Natural killer cell (primary cell): ENCODE measurements at regions not wholly inside any gene's neighbourhood (a gene's known extent, or its start where the extent isn't known, plus 50 kb on each side); places are given as distances from the start of the nearest gene placed in this dataset.
A peak's percentile ranks its signal among the peaks of the same experiment; 100 is the strongest.

Source experiments
- ATAC-seq, 3 donors: fragments of 150-1000 bp in 2 of 3; fragments of 200-7000 bp in 1 of 3; cut with Tn5 transposase; 1 replicate in 1 of 3; 2 replicates in 2 of 3; pipeline ENCODE4 v1.10.0; 2021; ENCODE audit warnings: mild to moderate bottlenecking in 2 of 3, moderate library complexity in 2 of 3
- DNase-seq, 2 donors: peaks; one replicate each; pipeline versions ENCODE4 v3.0.0 to v3.0.0-alpha.2; 2013 to 2021; ENCODE audit warnings: mixed read lengths in 1 of 2
- H3K27ac ChIP-seq: one replicate; pipeline ENCODE4 v1.5.1; 2013; ENCODE audit warnings: mild to moderate bottlenecking, low read length
- H3K27me3 ChIP-seq: one replicate; pipeline ENCODE4 v1.6.1; 2013; ENCODE audit warnings: low read length; ENCODE audit not compliant: control insufficient read depth, insufficient read depth
- H3K36me3 ChIP-seq: one replicate; pipeline ENCODE4 v1.6.1; 2013; ENCODE audit warnings: low read length; ENCODE audit not compliant: control insufficient read depth, insufficient read depth
- H3K4me1 ChIP-seq: one replicate; pipeline ENCODE4 v1.6.1; 2013; ENCODE audit warnings: low read length; ENCODE audit not compliant: control insufficient read depth, insufficient read depth
- H3K4me3 ChIP-seq: one replicate; pipeline ENCODE4 v1.5.1; 2013; ENCODE audit warnings: low read length
- H3K9me3 ChIP-seq: one replicate; pipeline ENCODE4 v1.6.1; 2013; ENCODE audit warnings: low read length; ENCODE audit not compliant: control insufficient read depth, insufficient read depth
- H3K27ac Mint-ChIP-seq, 2 donors: one replicate each; pipeline ENCODE4 v1.8.0; 2022; ENCODE audit warnings: mild to moderate bottlenecking in 2 of 2, mixed read lengths in 2 of 2, moderate library complexity in 1 of 2
- H3K27me3 Mint-ChIP-seq, 2 donors: one replicate each; pipeline ENCODE4 v1.8.0; 2022; ENCODE audit warnings: low read depth in 2 of 2, mixed read lengths in 2 of 2
- H3K36me3 Mint-ChIP-seq: one replicate; pipeline ENCODE4 v1.8.0; 2022; ENCODE audit warnings: mixed read lengths
- H3K4me1 Mint-ChIP-seq, 2 donors: one replicate each; pipeline ENCODE4 v1.8.0; 2022; ENCODE audit warnings: mixed read lengths in 2 of 2
- H3K4me3 Mint-ChIP-seq: one replicate; pipeline ENCODE4 v1.8.0; 2022; ENCODE audit warnings: mild to moderate bottlenecking, moderate library complexity, mixed read lengths
- H3K9me3 Mint-ChIP-seq, 2 donors: one replicate each; pipeline ENCODE4 v1.8.0; 2022; ENCODE audit warnings: mixed read lengths in 2 of 2
- WGBS: methylation state at CpG from one replicate; pipeline ENCODE4 v1.1.7; 2013; ENCODE audit warnings: missing lambda C conversion rate; ENCODE audit not compliant: insufficient coverage; 5-methylcytosine and 5-hydroxymethylcytosine counted together
- intact Hi-C: fragments of 100-400 bp; cut with micrococcal nuclease; formaldehyde crosslinking; loops from one replicate; pipeline ENCODE4 v1.14.2; 2022
- TF ChIP-seq, protein P1 (sequence below): fragments of 200-600 bp; IDR thresholded peaks from one replicate; pipeline ENCODE4 v1.8.0; 2022; ENCODE audit warnings: antibody characterized with exemption

DNA sequence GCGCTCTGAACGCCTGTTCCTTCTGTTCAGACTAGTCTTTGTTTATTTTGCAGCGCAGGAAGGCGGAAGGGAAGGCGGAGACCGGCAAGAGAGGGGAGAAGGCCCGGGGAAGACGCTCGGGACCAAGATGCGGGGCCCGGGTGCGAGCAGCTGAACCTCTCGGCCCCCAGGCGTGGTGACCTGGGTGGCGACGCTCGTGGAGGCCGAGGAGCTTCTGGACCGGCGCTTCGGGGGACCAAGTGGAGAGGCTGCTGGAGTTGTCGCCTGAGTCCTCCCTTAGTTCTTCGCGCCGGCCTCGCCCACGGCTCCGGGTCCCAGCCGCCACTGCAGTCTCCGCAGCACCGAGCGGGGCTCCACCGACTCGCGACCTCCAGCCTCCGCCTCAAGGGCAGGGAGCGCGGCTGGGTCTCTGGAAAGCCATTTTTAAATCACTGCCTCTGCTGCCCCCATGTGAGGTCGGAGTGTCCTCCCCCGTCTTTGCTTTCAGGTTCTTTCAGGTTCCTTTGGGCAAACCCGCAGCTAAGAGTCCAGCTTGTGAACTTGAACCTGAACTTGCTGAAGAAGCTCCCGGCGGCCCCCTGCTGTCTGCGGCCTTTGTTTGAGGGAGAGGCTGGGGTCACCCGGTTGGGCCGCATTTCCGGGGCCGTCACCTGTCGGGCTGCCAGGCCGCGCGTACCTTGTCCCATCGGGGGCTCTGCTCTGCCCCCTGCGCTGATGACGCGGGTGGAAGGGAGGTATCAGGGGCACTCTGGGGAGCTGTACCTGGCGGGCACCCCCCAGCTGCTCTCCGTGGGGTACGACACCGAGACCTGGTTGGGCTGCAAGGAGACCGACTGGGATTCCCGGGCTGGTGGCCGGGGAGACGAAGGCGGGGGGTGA is 136.0 kb downstream of the KIF20B start:
- peak overlapping the region; percentile 85 for H3K4me3 Mint-ChIP-seq
- H3K27ac ChIP-seq, result peak overlapping the region; percentile 16
- H3K4me1 Mint-ChIP-seq, result peaks cover 17 to 25% of the 10 kb centered on the region in 2 donors
- DNase-seq (peak; percentile 19 to 44), ATAC-seq (peak; percentile 41 to 73 (median 65))
- peaks cover 9 to 15% of the 10 kb centered on the region in 2 donors for H3K27me3 Mint-ChIP-seq
- H3K4me3 ChIP-seq, result peak overlapping the region; percentile 54
- no peaks in the 10 kb centered on the region for H3K9me3 ChIP-seq
- peaks cover 18% of the 10 kb centered on the region for H3K4me1 ChIP-seq
- no peaks in the 10 kb centered on the region for H3K36me3 Mint-ChIP-seq
- 8% methylated on average over 65 of the region's 65 CpGs for WGBS
- intact Hi-C loops, result no loop called here
- TF ChIP-seq, protein P1, sequence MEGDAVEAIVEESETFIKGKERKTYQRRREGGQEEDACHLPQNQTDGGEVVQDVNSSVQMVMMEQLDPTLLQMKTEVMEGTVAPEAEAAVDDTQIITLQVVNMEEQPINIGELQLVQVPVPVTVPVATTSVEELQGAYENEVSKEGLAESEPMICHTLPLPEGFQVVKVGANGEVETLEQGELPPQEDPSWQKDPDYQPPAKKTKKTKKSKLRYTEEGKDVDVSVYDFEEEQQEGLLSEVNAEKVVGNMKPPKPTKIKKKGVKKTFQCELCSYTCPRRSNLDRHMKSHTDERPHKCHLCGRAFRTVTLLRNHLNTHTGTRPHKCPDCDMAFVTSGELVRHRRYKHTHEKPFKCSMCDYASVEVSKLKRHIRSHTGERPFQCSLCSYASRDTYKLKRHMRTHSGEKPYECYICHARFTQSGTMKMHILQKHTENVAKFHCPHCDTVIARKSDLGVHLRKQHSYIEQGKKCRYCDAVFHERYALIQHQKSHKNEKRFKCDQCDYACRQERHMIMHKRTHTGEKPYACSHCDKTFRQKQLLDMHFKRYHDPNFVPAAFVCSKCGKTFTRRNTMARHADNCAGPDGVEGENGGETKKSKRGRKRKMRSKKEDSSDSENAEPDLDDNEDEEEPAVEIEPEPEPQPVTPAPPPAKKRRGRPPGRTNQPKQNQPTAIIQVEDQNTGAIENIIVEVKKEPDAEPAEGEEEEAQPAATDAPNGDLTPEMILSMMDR, result no peak
- H3K36me3 ChIP-seq, result no peaks in the 10 kb centered on the region
- peak overlapping the region in 1 of 2 donors; percentile 79 for H3K27ac Mint-ChIP-seq
- no peaks in the 10 kb centered on the region for H3K27me3 ChIP-seq
- no peaks in the 10 kb centered on the region for H3K9me3 Mint-ChIP-seq

DNA sequence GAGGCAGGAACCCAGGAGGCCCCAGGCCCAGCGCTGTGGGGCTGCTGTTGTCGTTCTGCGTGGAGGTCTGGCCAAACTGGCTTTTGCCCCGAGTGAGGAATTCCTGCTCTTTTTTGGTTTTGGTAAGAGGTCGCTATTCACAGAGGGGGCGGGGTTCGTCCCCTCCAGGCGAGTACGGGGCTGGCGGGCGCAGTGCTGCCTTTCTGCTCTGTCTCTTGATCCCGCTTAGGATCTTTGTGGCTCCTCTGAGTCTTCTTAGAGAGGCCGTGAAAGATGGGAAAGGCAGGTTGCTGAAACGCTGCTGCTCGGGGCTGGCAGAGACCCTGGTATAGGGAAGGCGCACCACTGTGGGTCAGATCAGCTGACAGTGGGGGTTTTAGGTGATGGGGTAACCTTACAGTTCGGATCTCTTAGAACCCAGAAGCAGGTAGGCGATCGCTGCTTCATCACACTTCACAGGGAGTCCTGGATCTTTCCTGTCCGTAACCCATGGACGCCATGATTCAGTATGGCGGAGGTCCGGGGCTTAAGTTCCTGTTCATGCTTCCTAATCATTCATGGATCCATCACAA is 136.7 kb downstream of the KIF20B start:
- peak overlapping the region in 1 of 2 donors; percentile 79 for H3K27ac Mint-ChIP-seq
- Histone ChIP-seq H3K27me3 (no peaks in the 10 kb centered on the region), H3K4me3 (peak overlapping the region; percentile 54), H3K27ac (no peak overlapping the region), H3K36me3 (no peaks in the 10 kb centered on the region), H3K4me1 (peaks cover 18% of the 10 kb centered on the region), H3K9me3 (no peaks in the 10 kb centered on the region)
- H3K27me3 Mint-ChIP-seq, result peaks cover 5 to 15% of the 10 kb centered on the region in 2 donors
- intact Hi-C loops, result no loop called here
- TF ChIP-seq, protein P1, result no peak
- peak overlapping the region; percentile 85 for H3K4me3 Mint-ChIP-seq
- 50% methylated on average over 23 of the region's 23 CpGs for WGBS
- no peaks in the 10 kb centered on the region for H3K9me3 Mint-ChIP-seq
- peaks cover 17 to 25% of the 10 kb centered on the region in 2 donors for H3K4me1 Mint-ChIP-seq
- H3K36me3 Mint-ChIP-seq, result no peaks in the 10 kb centered on the region
- ATAC-seq (peak in 1 of 3 donors; percentile 12), DNase-seq (no peak)

DNA sequence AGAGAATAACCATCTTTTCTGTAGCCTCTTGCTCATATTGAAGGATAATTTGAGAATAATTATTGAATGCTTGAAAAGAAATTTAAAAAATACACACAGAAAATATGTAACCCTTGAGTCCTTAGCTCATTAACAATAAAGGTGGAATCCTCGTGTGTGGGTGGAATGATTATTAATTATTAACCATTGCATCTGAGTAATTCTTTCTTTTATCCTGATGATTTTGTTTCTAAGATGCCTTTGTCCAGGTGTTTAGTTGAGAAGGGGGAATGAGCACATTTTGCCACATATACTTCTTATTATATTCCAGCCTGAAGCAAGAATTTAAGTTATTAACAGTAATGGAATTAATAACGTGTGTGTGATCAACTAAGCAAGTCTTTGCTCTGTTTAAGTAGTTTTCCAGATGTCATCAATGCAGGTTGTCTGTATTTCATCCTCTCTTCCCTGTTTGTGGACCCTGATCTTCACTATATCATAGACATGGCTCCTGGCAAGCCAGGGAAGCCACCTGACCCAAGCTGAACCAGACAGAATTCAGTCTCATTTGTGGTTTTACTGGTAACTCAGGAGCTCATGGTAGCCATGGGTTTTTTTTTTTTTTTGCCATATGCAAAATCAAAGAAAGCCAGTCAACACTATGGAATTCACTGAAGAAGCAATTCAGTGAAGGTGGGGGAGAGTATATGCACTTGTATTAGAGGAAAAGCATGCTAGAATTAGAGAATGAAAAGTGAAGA is 144.3 kb downstream of the KIF20B start:
- ATAC-seq, result no peak

More for the DNA sequence above, 144.3 kb downstream of the KIF20B start:
- H3K27me3 ChIP-seq, result no peaks in the 10 kb centered on the region
- H3K4me3 ChIP-seq, result no peak overlapping the region
- no peaks in the 10 kb centered on the region for H3K36me3 ChIP-seq
- Mint-ChIP-seq H3K4me3 (no peak overlapping the region), H3K27me3 (peaks cover 12 to 23% of the 10 kb centered on the region in 2 donors), H3K36me3 (no peaks in the 10 kb centered on the region), H3K9me3 (no peaks in the 10 kb centered on the region), H3K27ac (no peak overlapping the region), H3K4me1 (no peaks in the 10 kb centered on the region)
- no peaks in the 10 kb centered on the region for H3K4me1 ChIP-seq
- H3K9me3 ChIP-seq, result no peaks in the 10 kb centered on the region
- DNase-seq, result no peak
- TF ChIP-seq, protein P1, result no peak
- intact Hi-C loops, result no loop called here
- no peak overlapping the region for H3K27ac ChIP-seq
- 70% methylated on average over 1 of the region's 2 CpGs for WGBS
